Spleen (tissue), 11 donors: ENCODE measurements at regions not wholly inside any gene's neighbourhood (a gene's known extent, or its start where the extent isn't known, plus 50 kb on each side); places are given as distances from the start of the nearest gene placed in this dataset.

Source experiments
- DNase-seq: peaks from one replicate; pipeline ENCODE4 v3.0.0-alpha.2; 2020
- H3K27ac ChIP-seq, 8 donors: fragments of 200-600 bp; sonication (generic) in 7 of 8; 1 replicate in 4 of 8; 2 replicates in 4 of 8; pipeline versions ENCODE4 v1.5.0 to v1.8.0; 2016 to 2021; ENCODE audit warnings: inconsistent platforms in 4 of 8, mild to moderate bottlenecking in 4 of 8, moderate library complexity in 1 of 8
- H3K27me3 ChIP-seq, 7 donors: fragments of 200-600 bp; sonication (generic) in 6 of 7; replicated peaks in 1 of 7; 1 replicate in 4 of 7; 2 replicates in 3 of 7; pipeline versions ENCODE4 v1.5.0 to v1.8.0; 2016 to 2021; ENCODE audit warnings: inconsistent platforms in 3 of 7, mild to moderate bottlenecking in 1 of 7
- H3K36me3 ChIP-seq, 6 donors: fragments of 200-600 bp; sonication (generic) in 5 of 6; 1 replicate in 4 of 6; 2 replicates in 2 of 6; pipeline versions ENCODE4 v1.5.0 to v1.8.0; 2016 to 2021; ENCODE audit warnings: inconsistent platforms in 2 of 6
- H3K4me1 ChIP-seq, 6 donors: fragments of 200-600 bp; sonication (generic) in 5 of 6; 1 replicate in 3 of 6; 2 replicates in 3 of 6; pipeline versions ENCODE4 v1.5.0 to v1.8.0; 2016 to 2021; ENCODE audit warnings: inconsistent platforms in 3 of 6
- H3K4me3 ChIP-seq, 8 donors: fragments of 200-600 bp; sonication (generic) in 7 of 8; 1 replicate in 4 of 8; 2 replicates in 4 of 8; pipeline versions ENCODE4 v1.5.0 to v1.8.0; 2016 to 2021; ENCODE audit warnings: inconsistent platforms in 4 of 8, mild to moderate bottlenecking in 4 of 8, moderate library complexity in 2 of 8
- H3K9me3 ChIP-seq, 8 donors: fragments of 200-600 bp; sonication (generic) in 7 of 8; 1 replicate in 4 of 8; 2 replicates in 4 of 8; pipeline versions ENCODE4 v1.5.0 to v1.8.0; 2016 to 2021; ENCODE audit warnings: inconsistent platforms in 4 of 8
- CTCF ChIP-seq, 11 experiments: fragments of 200-600 bp in 7 of 11; fragments of 450-650 bp in 4 of 11; sonication (generic) in 4 of 11; IDR thresholded peaks in 8 of 11; conservative IDR thresholded peaks in 3 of 11; 1 replicate in 7 of 11; 2 replicates in 4 of 11; pipeline versions ENCODE4 v1.4.0 to v1.8.0; 2016 to 2021; ENCODE audit warnings: antibody characterized with exemption in 11 of 11, inconsistent platforms in 4 of 11, mild to moderate bottlenecking in 1 of 11
- POLR2A ChIP-seq, 3 donors: fragments of 450-650 bp; IDR thresholded peaks; one replicate each; pipeline ENCODE4 v1.5.1; 2017; ENCODE audit warnings: antibody characterized with exemption in 3 of 3, mild to moderate bottlenecking in 1 of 3
- POLR2AphosphoS5 ChIP-seq, 3 donors: sonication (generic); formaldehyde crosslinking; IDR thresholded peaks; one replicate each; pipeline ENCODE4 v1.5.1; 2017; ENCODE audit warnings: antibody characterized with exemption in 3 of 3
- WGBS, 5 donors: extraction: QIAGEN DNeasy Blood & Tissue Kit in 3 of 5; methylation state at CpG; one replicate each; pipeline versions ENCODE4 v1.1.5 to v1.1.7; 2013 to 2018; 5-methylcytosine and 5-hydroxymethylcytosine counted together
- intact Hi-C: fragments of 100-400 bp; cut with DNase I; formaldehyde crosslinking; loops from one replicate; pipeline ENCODE4 v1.15.0; 2023; ENCODE audit warnings: low total_unique reads
- donor health status: healthy with polysubstance abuse.
- donor health status: DM: no; HTN: no; CAD: no; lungs with moderate emphysema.
- donor health status: DM: no; HTN: no; CAD: no.
- donor health status: Bipolar disorder and iron deficiency.
- donor health status: healthy.
- donor health status: DM: no; HTN: no; CAD: no.
- donor health status: DM: yes; HTN: yes; CAD: no.

DNA sequence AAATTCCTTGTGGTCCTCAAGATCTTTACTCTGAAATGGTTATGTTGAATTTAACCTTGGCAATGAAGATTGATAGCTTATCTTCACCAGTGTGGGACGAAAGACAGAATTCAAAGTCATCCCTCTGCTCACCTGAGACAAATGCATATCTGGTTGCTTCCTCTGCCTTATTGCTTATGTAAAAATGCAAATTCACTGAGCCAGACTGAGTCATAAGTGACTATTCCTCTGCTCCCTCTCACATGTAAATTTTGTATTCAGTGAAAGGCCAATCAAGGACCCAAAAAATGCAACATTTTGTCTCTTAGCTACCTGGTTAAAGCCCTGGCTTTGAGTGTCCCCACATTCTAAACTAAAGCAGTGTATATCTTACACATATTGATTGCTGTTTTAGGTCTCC lies 593.1 kb upstream of the GJE1 start:
- Histone ChIP-seq H3K27ac (no peak overlapping the region), H3K9me3 (no peaks in the 10 kb centered on the region), H3K27me3 (no peaks in the 10 kb centered on the region), H3K4me1 (no peaks in the 10 kb centered on the region), H3K36me3 (no peaks in the 10 kb centered on the region), H3K4me3 (no peak overlapping the region)
- no peak for DNase-seq
- TF ChIP-seq POLR2AphosphoS5 (IDR thresholded peaks at IDR 0.05) = no peak
- TF ChIP-seq CTCF (IDR thresholded peaks at IDR 0.05 in 8 of 11, conservative IDR thresholded peaks at IDR 0.05 in 3 of 11) = no peak
- no peak for TF ChIP-seq POLR2A (IDR thresholded peaks at IDR 0.05)
- intact Hi-C loops = no loop called here
- WGBS, 5 donors = 79 to 100% (median 83%) methylated on average over 1 of the region's 1 CpG

DNA sequence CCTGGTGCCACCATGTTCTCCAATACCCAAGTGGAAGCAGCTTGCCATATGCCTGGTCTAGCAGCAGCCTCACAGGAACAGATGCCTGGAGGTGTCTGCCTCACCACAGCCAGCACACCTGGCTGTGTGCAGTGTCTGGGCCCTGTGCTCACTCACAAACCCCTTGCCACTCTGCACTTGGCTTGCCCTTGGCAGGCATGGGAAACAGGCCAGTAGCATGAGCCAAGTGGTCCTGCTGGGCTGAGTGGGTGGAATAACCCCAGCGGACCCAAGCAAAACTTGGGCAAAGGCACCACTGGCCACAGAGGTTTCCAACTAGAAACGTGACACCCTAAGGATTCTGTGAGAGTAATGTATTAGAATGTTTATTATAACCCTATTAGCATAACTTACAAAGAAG lies 600.5 kb upstream of the GJE1 start:
- Histone ChIP-seq H3K27ac (no peak overlapping the region), H3K4me3 (no peak overlapping the region), H3K9me3 (peaks cover 0 to 18% (median 8%) of the 10 kb centered on the region in 8 donors), H3K4me1 (no peaks in the 10 kb centered on the region), H3K27me3 (no peaks in the 10 kb centered on the region), H3K36me3 (no peaks in the 10 kb centered on the region)
- DNase-seq = no peak
- WGBS, 5 donors = 84 to 96% (median 92%) methylated on average over 2 of the region's 2 CpGs
- intact Hi-C loops = no loop called here
- TF ChIP-seq POLR2A (IDR thresholded peaks at IDR 0.05) (no peak), POLR2AphosphoS5 (IDR thresholded peaks at IDR 0.05) (no peak), CTCF (IDR thresholded peaks at IDR 0.05 in 8 of 11, conservative IDR thresholded peaks at IDR 0.05 in 3 of 11) (no peak)

DNA sequence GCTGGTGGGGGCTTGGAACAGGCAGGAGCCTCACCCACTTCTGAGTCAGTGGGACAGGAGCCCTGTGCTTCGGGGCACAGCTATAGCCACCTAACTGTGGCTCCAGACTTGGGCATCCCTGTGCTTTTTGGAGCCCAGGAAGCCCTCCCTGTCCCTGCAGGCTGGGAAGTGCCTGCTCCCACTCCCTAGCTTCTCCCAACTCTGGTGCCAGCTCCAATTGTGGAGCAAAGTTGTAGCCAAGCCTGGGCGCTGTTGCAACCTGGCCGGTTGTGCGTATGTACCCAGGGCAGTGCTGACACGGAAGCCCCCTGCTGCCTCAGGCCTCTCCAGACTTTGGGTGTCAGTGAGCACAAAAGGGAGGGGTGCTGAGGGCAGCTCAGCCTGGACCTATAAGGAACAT lies 601.7 kb upstream of the GJE1 start:
- WGBS, 5 donors = 82 to 99% (median 93%) methylated on average over 3 to 5 of the region's 5 CpGs
- peak; percentile 59 for DNase-seq

GRCh38 chr6:141528596-141528995 lies 604.1 kb upstream of the GJE1 start:
- WGBS, 5 donors = 71 to 88% (median 73%) methylated on average over 1 of the region's 1 CpG
- Histone ChIP-seq H3K4me1 (no peaks in the 10 kb centered on the region), H3K36me3 (no peaks in the 10 kb centered on the region), H3K9me3 (peaks cover 0 to 18% (median 8%) of the 10 kb centered on the region in 8 donors), H3K4me3 (no peak overlapping the region), H3K27me3 (no peaks in the 10 kb centered on the region), H3K27ac (no peak overlapping the region)
- TF ChIP-seq POLR2AphosphoS5 (IDR thresholded peaks at IDR 0.05) (no peak), CTCF (IDR thresholded peaks at IDR 0.05 in 8 of 11, conservative IDR thresholded peaks at IDR 0.05 in 3 of 11) (no peak), POLR2A (IDR thresholded peaks at IDR 0.05) (no peak)
- intact Hi-C loops = no loop called here
- no peak for DNase-seq

More for the DNA sequence above, 601.7 kb upstream of the GJE1 start:
- no peaks in the 10 kb centered on the region for H3K36me3 ChIP-seq
- intact Hi-C loops = no loop called here
- no peaks in the 10 kb centered on the region for H3K4me1 ChIP-seq
- no peak overlapping the region for H3K27ac ChIP-seq
- no peak for TF ChIP-seq POLR2A (IDR thresholded peaks at IDR 0.05)
- no peak for TF ChIP-seq CTCF (IDR thresholded peaks at IDR 0.05 in 8 of 11, conservative IDR thresholded peaks at IDR 0.05 in 3 of 11)
- no peak for TF ChIP-seq POLR2AphosphoS5 (IDR thresholded peaks at IDR 0.05)
- no peaks in the 10 kb centered on the region for H3K27me3 ChIP-seq
- H3K9me3 ChIP-seq = peaks cover 0 to 18% (median 8%) of the 10 kb centered on the region in 8 donors
- H3K4me3 ChIP-seq = no peak overlapping the region
